Stimulated activated CD4-positive, alpha-beta T cell treated with anti-CD3 and anti-CD28 coated beads, TNF-alpha, amount 100 ng/mL, for 24 hours (primary cell): ENCODE measurements at regions not wholly inside any gene's neighbourhood (a gene's known extent, or its start where the extent isn't known, plus 50 kb on each side); places are given as distances from the start of the nearest gene placed in this dataset.

Source experiments
- DNase-seq, 3 experiments: peaks; one replicate each; pipeline ENCODE4 v3.0.0-alpha.2; 2020; ENCODE audit warnings: low read depth in 3 of 3

GRCh38 chr14:104514156-104514848 is 65.3 kb upstream of the C14orf180 start:
- no peak for DNase-seq

GRCh38 chr14:104515059-104515810 is 64.3 kb upstream of the C14orf180 start:
- no peak for DNase-seq

GRCh38 chr14:104515811-104516780 is 63.5 kb upstream of the C14orf180 start:
- DNase-seq = no peak

GRCh38 chr14:104516906-104517305 is 62.7 kb upstream of the C14orf180 start:
- DNase-seq = no peak

GRCh38 chr14:104517426-104517825 is 62.1 kb upstream of the C14orf180 start:
- DNase-seq = no peak

GRCh38 chr14:104517867-104518266 is 61.7 kb upstream of the C14orf180 start:
- DNase-seq = no peak

- DNase-seq = no peak
Observed at GRCh38 chr14:104518659-104519350, 60.8 kb upstream of the C14orf180 start.

GRCh38 chr14:104519721-104520120 is 59.8 kb upstream of the C14orf180 start:
- no peak for DNase-seq

- no peak for DNase-seq
Observed at GRCh38 chr14:104520620-104521410, 58.7 kb upstream of the C14orf180 start.

GRCh38 chr14:104521816-104522745 is 57.5 kb upstream of the C14orf180 start:
- no peak for DNase-seq

GRCh38 chr14:104522926-104523545 is 56.5 kb upstream of the C14orf180 start:
- no peak for DNase-seq

- no peak for DNase-seq
Observed at GRCh38 chr14:104523546-104523935, 56.0 kb upstream of the C14orf180 start.

GRCh38 chr14:104524726-104525125 is 54.8 kb upstream of the C14orf180 start:
- DNase-seq = no peak

GRCh38 chr14:104526723-104527645 is 52.6 kb upstream of the C14orf180 start:
- no peak for DNase-seq

- no peak for DNase-seq
Observed at GRCh38 chr14:104527857-104528459, 51.6 kb upstream of the C14orf180 start.

- DNase-seq = no peak
Observed at GRCh38 chr14:104528496-104528895, 51.1 kb upstream of the C14orf180 start.
